ENCODE measurements at regions not wholly inside any gene's neighbourhood (a gene's known extent, or its start where the extent isn't known, plus 50 kb on each side); places are given as distances from the start of the nearest gene placed in this dataset.

- Histone ChIP-seq H3K4me3 (ENCODE audit: low read depth, low read length) (no peak overlapping the region), H3K27me3 (ENCODE audit: control insufficient read depth, insufficient read depth, low read length) (no peaks in the 10 kb centered on the region), H3K36me3 (ENCODE audit: control insufficient read depth, insufficient read depth, low read length) (no peaks in the 10 kb centered on the region)
- DNase-seq (ENCODE audit: low read depth) = no peak
- no peak for TF ChIP-seq CTCF (IDR thresholded peaks at IDR 0.05; ENCODE audit: insufficient read depth, low read length, poor library complexity, severe bottlenecking)
Measured at GRCh38 chr6:22106961-22107360, 189.9 kb downstream of the PRL start.

GRCh38 chr6:22108199-22108598 lies 188.6 kb downstream of the PRL start:
- H3K27me3 ChIP-seq (ENCODE audit: control insufficient read depth, insufficient read depth, low read length) = no peaks in the 10 kb centered on the region
- TF ChIP-seq CTCF (IDR thresholded peaks at IDR 0.05; ENCODE audit: insufficient read depth, low read length, poor library complexity, severe bottlenecking) = no peak
- H3K36me3 ChIP-seq (ENCODE audit: control insufficient read depth, insufficient read depth, low read length) = no peaks in the 10 kb centered on the region
- no peak overlapping the region for H3K4me3 ChIP-seq (ENCODE audit: low read depth, low read length)
- peak; percentile 57 for DNase-seq (ENCODE audit: low read depth)

GRCh38 chr6:22110061-22110460 lies 186.8 kb downstream of the PRL start:
- no peak for DNase-seq (ENCODE audit: low read depth)
- no peak for TF ChIP-seq CTCF (IDR thresholded peaks at IDR 0.05; ENCODE audit: insufficient read depth, low read length, poor library complexity, severe bottlenecking)
- Histone ChIP-seq H3K27me3 (ENCODE audit: control insufficient read depth, insufficient read depth, low read length) (no peaks in the 10 kb centered on the region), H3K36me3 (ENCODE audit: control insufficient read depth, insufficient read depth, low read length) (no peaks in the 10 kb centered on the region), H3K4me3 (ENCODE audit: low read depth, low read length) (no peak overlapping the region)

- Histone ChIP-seq H3K4me3 (ENCODE audit: low read depth, low read length) (no peak overlapping the region), H3K36me3 (ENCODE audit: control insufficient read depth, insufficient read depth, low read length) (no peaks in the 10 kb centered on the region), H3K27me3 (ENCODE audit: control insufficient read depth, insufficient read depth, low read length) (no peaks in the 10 kb centered on the region)
- DNase-seq (ENCODE audit: low read depth) = no peak
- no peak for TF ChIP-seq CTCF (IDR thresholded peaks at IDR 0.05; ENCODE audit: insufficient read depth, low read length, poor library complexity, severe bottlenecking)
Measured at GRCh38 chr6:22112461-22112860, 184.4 kb downstream of the PRL start.

GRCh38 chr6:22113026-22113766 lies 183.6 kb downstream of the PRL start:
- TF ChIP-seq CTCF (IDR thresholded peaks at IDR 0.05; ENCODE audit: insufficient read depth, low read length, poor library complexity, severe bottlenecking) = no peak
- Histone ChIP-seq H3K36me3 (ENCODE audit: control insufficient read depth, insufficient read depth, low read length) (no peaks in the 10 kb centered on the region), H3K27me3 (ENCODE audit: control insufficient read depth, insufficient read depth, low read length) (no peaks in the 10 kb centered on the region), H3K4me3 (ENCODE audit: low read depth, low read length) (no peak overlapping the region)
- peak; percentile 99 for DNase-seq (ENCODE audit: low read depth)

- no peak for TF ChIP-seq CTCF (IDR thresholded peaks at IDR 0.05; ENCODE audit: insufficient read depth, low read length, poor library complexity, severe bottlenecking)
- DNase-seq (ENCODE audit: low read depth) = no peak
- no peak overlapping the region for H3K4me3 ChIP-seq (ENCODE audit: low read depth, low read length)
- H3K27me3 ChIP-seq (ENCODE audit: control insufficient read depth, insufficient read depth, low read length) = no peaks in the 10 kb centered on the region
- no peaks in the 10 kb centered on the region for H3K36me3 ChIP-seq (ENCODE audit: control insufficient read depth, insufficient read depth, low read length)
Measured at GRCh38 chr6:22115559-22115958, 181.3 kb downstream of the PRL start.
